Mucosa of descending colon (tissue), 3 donors: ENCODE measurements at regions not wholly inside any gene's neighbourhood (a gene's known extent, or its start where the extent isn't known, plus 50 kb on each side); places are given as distances from the start of the nearest gene placed in this dataset.

Source experiments
- ATAC-seq: fragments of 200-7000 bp; cut with Tn5 transposase; one replicate; pipeline ENCODE4 v1.9.1; 2020; ENCODE audit warnings: mild to moderate bottlenecking, moderate library complexity
- DNase-seq, 3 donors: peaks; one replicate each; pipeline ENCODE4 v3.0.0-alpha.2; 2020
- H3K36me3 ChIP-seq: fragments of 200-600 bp; one replicate; pipeline ENCODE4 v1.8.0; 2021; ENCODE audit warnings: low read depth, mild to moderate bottlenecking
- H3K4me1 ChIP-seq: fragments of 200-600 bp; one replicate; pipeline ENCODE4 v1.8.0; 2021; ENCODE audit warnings: low read depth, mild to moderate bottlenecking
- H3K4me3 ChIP-seq: fragments of 200-600 bp; one replicate; pipeline ENCODE4 v1.8.0; 2021; ENCODE audit warnings: mild to moderate bottlenecking
- H3K9me3 ChIP-seq: fragments of 200-600 bp; one replicate; pipeline ENCODE4 v1.8.0; 2021; ENCODE audit warnings: mild to moderate bottlenecking
- intact Hi-C, 2 donors: fragments of 100-400 bp; cut with DNase I in 1 of 2; cut with micrococcal nuclease in 1 of 2; formaldehyde crosslinking; loops; one replicate each; pipeline versions ENCODE4 v1.11.0 to v1.11.1; 2022; cut with DNase I, micrococcal nuclease
- TF ChIP-seq, protein P1 (sequence below): fragments of 200-600 bp; IDR thresholded peaks from one replicate; pipeline ENCODE4 v1.8.0; 2022; ENCODE audit warnings: antibody characterized with exemption, mild to moderate bottlenecking
- donor health status: DM: no; HTN: no; CAD: no; lungs with moderate emphysema.
- donor health status: DM: no; HTN: no; CAD: no.
- donor health status: DM: no; HTN: yes; CAD: no.

DNA sequence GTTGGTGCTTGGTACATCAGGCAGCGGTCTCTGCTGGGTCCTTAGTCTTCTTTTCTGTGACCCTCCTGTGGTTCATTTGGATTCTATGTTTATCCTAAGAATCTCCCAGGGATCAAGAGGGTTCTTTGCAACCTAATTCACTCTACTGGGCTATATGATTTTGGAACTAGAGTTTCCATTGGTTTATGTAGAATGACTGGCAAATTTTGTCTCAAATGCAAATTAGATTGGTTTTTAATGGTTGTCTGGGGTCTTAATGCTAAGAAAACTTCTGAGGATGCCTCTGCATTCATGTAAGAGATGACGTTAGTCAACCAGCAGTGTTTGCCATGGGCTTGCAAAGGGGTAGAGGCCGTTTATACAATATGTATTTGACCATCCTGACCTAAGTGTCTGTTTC is 129.8 kb upstream of the ZFP64 start:
- Histone ChIP-seq H3K9me3 (no peaks in the 10 kb centered on the region), H3K4me3 (no peak overlapping the region), H3K36me3 (no peaks in the 10 kb centered on the region), H3K4me1 (no peaks in the 10 kb centered on the region)
- no peak for DNase-seq
- intact Hi-C loops: no loop called here
- TF ChIP-seq, protein P1, sequence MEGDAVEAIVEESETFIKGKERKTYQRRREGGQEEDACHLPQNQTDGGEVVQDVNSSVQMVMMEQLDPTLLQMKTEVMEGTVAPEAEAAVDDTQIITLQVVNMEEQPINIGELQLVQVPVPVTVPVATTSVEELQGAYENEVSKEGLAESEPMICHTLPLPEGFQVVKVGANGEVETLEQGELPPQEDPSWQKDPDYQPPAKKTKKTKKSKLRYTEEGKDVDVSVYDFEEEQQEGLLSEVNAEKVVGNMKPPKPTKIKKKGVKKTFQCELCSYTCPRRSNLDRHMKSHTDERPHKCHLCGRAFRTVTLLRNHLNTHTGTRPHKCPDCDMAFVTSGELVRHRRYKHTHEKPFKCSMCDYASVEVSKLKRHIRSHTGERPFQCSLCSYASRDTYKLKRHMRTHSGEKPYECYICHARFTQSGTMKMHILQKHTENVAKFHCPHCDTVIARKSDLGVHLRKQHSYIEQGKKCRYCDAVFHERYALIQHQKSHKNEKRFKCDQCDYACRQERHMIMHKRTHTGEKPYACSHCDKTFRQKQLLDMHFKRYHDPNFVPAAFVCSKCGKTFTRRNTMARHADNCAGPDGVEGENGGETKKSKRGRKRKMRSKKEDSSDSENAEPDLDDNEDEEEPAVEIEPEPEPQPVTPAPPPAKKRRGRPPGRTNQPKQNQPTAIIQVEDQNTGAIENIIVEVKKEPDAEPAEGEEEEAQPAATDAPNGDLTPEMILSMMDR: no peak
- no peak for ATAC-seq

- Histone ChIP-seq H3K4me3 (no peak overlapping the region), H3K4me1 (no peaks in the 10 kb centered on the region), H3K9me3 (no peaks in the 10 kb centered on the region), H3K36me3 (no peaks in the 10 kb centered on the region)
- intact Hi-C loops: no loop called here
- DNase-seq (no peak), ATAC-seq (no peak)
- TF ChIP-seq, protein P1: no peak
Measured at GRCh38 chr20:52318651-52319050, 127.1 kb upstream of the ZFP64 start.

DNA sequence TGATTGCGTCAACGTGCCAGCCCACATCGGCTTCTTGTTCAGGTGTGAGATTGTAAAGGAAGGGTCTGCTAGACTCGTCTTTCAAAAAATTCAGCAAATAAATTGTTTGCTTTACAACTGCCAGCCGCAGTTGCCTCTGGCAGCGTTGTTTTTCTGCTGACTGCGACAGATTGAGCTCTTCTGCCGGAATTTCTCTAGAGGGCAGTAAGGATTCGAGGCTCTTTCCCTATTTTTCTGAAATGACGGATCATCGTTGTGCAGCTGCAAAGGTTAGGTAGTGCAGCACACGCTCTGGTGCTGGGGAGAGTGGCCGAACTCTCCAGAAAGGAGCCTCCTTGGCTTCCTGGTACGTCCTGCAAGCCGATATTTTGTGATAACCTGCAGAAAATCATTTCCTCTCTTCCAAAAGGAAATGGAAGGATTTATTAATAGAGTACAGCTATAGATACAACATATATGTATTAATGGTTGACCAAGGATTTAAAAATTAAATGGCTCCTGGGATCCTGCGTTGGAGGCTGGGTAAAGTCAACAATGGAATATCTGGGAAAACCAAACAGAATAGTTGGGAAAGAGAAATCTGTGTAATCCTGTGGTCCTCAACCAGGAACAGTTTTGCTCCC is 121.9 kb upstream of the ZFP64 start:
- no peak overlapping the region for H3K4me3 ChIP-seq
- H3K9me3 ChIP-seq: no peaks in the 10 kb centered on the region
- ATAC-seq (peak; percentile 38), DNase-seq (peak in 1 of 3 donors; percentile 2)
- TF ChIP-seq, protein P1: no peak
- intact Hi-C loops: no loop called here
- H3K4me1 ChIP-seq: no peaks in the 10 kb centered on the region
- no peaks in the 10 kb centered on the region for H3K36me3 ChIP-seq

- TF ChIP-seq, protein P1: peak; percentile 55
- no peaks in the 10 kb centered on the region for H3K4me1 ChIP-seq
- H3K4me3 ChIP-seq: no peak overlapping the region
- intact Hi-C loops: no loop called here
- no peaks in the 10 kb centered on the region for H3K36me3 ChIP-seq
- no peaks in the 10 kb centered on the region for H3K9me3 ChIP-seq
- peak; percentile 67 for ATAC-seq
- peak in 1 of 3 donors; percentile 75 for DNase-seq
Measured at GRCh38 chr20:52312132-52312729, 120.7 kb upstream of the ZFP64 start.

GRCh38 chr20:52311209-52311794 is 119.7 kb upstream of the ZFP64 start:
- TF ChIP-seq, protein P1: no peak
- H3K9me3 ChIP-seq: no peaks in the 10 kb centered on the region
- ATAC-seq (no peak), DNase-seq (no peak)
- no peak overlapping the region for H3K4me3 ChIP-seq
- intact Hi-C loops: no loop called here
- H3K4me1 ChIP-seq: no peaks in the 10 kb centered on the region
- H3K36me3 ChIP-seq: no peaks in the 10 kb centered on the region
